GM12878 (cell line): ENCODE measurements at regions not wholly inside any gene's neighbourhood (a gene's known extent, or its start where the extent isn't known, plus 50 kb on each side); places are given as distances from the start of the nearest gene placed in this dataset.

Experiments used
- CEBPB ChIP-seq, 2 experiments: fragments of 150-350 bp in 1 of 2; IDR thresholded peaks; 2 replicates each; pipeline ENCODE4 v1.6.1; 2012 to 2014; ENCODE audit warnings: low read depth in 2 of 2, low read length in 2 of 2, borderline replicate concordance in 1 of 2, inconsistent platforms in 1 of 2
- EZH2 ChIP-seq: IDR thresholded peaks from 2 replicates; pipeline ENCODE4 v1.6.1; 2012; ENCODE audit warnings: low read depth, mild to moderate bottlenecking, control low read depth, inconsistent platforms, low read length, borderline replicate concordance; ENCODE audit not compliant: control insufficient read depth
- FOXM1 ChIP-seq: IDR thresholded peaks from 2 replicates; pipeline ENCODE4 v1.6.1; 2012; ENCODE audit warnings: low read depth, mild to moderate bottlenecking, inconsistent platforms, low read length, moderate library complexity
- HCFC1 ChIP-seq: fragments of 150-350 bp; IDR thresholded peaks from 2 replicates; pipeline ENCODE4 v1.6.1; 2014; ENCODE audit warnings: low read length
- RAD21 ChIP-seq: IDR thresholded peaks from 2 replicates; pipeline ENCODE4 v1.6.1; 2011; ENCODE audit warnings: mild to moderate bottlenecking, low read depth, low read length, moderate library complexity; ENCODE audit not compliant: insufficient read depth
- SP1 ChIP-seq: IDR thresholded peaks from one replicate; pipeline ENCODE4 v1.6.1; 2011; ENCODE audit warnings: low read depth, low read length
- TARDBP ChIP-seq: IDR thresholded peaks from 2 replicates; pipeline ENCODE4 v1.6.1; 2016; ENCODE audit warnings: borderline replicate concordance

DNA sequence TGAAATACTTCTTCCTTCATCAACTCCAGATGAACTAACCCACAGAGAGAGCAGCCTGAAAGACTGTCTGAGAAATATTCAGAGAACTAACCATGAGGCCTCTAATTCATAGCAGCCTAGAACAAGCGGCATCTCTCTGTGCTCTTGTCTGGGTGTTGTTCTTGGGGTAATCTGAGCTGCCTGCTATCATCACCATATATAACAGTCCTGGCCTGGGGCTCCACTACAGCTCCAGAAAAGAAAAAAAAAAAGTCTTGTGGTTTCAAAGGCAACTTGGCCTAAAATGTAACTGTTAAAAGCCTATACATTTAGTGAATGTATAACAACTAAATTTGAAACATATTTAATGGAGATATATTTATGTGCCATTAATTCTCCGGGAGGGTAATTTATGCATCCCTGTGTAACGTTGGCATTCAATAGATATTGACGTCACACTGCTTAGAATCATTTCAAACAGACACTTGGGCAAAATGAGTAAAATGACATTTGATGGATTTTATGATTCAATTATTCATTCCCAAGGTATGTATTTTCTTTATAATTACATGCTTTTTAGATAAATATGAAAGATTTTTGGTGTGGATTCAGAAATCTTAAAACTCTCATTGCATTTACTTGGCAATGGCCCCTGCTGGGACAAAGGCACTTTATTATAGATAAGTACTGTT, 294.3 kb downstream of the HRH4 start:
- TF ChIP-seq CEBPB (IDR thresholded peaks at IDR 0.05; ENCODE audit: borderline replicate concordance in 1 of 2, low read depth in 2 of 2, low read length in 2 of 2) (no peak), SP1 (no peak), TARDBP (no peak), EZH2 (no peak), FOXM1 (no peak), RAD21 (no peak), HCFC1 (no peak)
